Fibroblast of lung (primary cell): ENCODE measurements at regions not wholly inside any gene's neighbourhood (a gene's known extent, or its start where the extent isn't known, plus 50 kb on each side); places are given as distances from the start of the nearest gene placed in this dataset.

Experiments used
- DNase-seq, 2 donors: peaks; one replicate each; pipeline versions ENCODE4 v3.0.0 to v3.0.0-alpha.2; 2010; ENCODE audit warnings: low read depth in 2 of 2
- H2AFZ ChIP-seq: 2 replicates; pipeline ENCODE4 v1.5.1; 2012; ENCODE audit warnings: low read length, control low read depth, inconsistent platforms
- H3K27ac ChIP-seq: 2 replicates; pipeline ENCODE4 v1.5.1; 2011; ENCODE audit warnings: low read length, control low read depth; ENCODE audit not compliant: insufficient read depth
- H3K27me3 ChIP-seq: 2 replicates; pipeline ENCODE4 v1.5.1; 2011; ENCODE audit warnings: mild to moderate bottlenecking, low read length; ENCODE audit not compliant: control insufficient read depth, insufficient read depth
- H3K36me3 ChIP-seq: 2 replicates; pipeline ENCODE4 v1.5.1; 2011; ENCODE audit warnings: low read length; ENCODE audit not compliant: control insufficient read depth, insufficient read depth
- H3K4me1 ChIP-seq: 2 replicates; pipeline ENCODE4 v1.5.1; 2011; ENCODE audit warnings: low read length; ENCODE audit not compliant: control insufficient read depth, insufficient read depth; ENCODE audit errors: extremely low read depth
- H3K4me2 ChIP-seq: 2 replicates; pipeline ENCODE4 v1.5.1; 2011; ENCODE audit warnings: low read length, control low read depth; ENCODE audit not compliant: insufficient read depth; ENCODE audit errors: extremely low read depth
- H3K4me3 ChIP-seq, 4 experiments: fragments of 200-600 bp in 1 of 4; sonication (generic) in 1 of 4; replicated peaks in 1 of 4; 2 replicates each; pipeline ENCODE4 v1.5.1; 2011 to 2016; ENCODE audit warnings: low read length in 4 of 4, low read depth in 3 of 4, mild to moderate bottlenecking in 3 of 4, control low read depth in 2 of 4, inconsistent platforms in 1 of 4, mixed read lengths in 1 of 4; ENCODE audit not compliant: insufficient read depth in 1 of 4; ENCODE audit errors: control extremely low read depth in 1 of 4
- H3K79me2 ChIP-seq: 2 replicates; pipeline ENCODE4 v1.5.1; 2012; ENCODE audit warnings: mild to moderate bottlenecking, low read length, inconsistent platforms; ENCODE audit not compliant: control insufficient read depth, insufficient read depth
- H3K9ac ChIP-seq: 2 replicates; pipeline ENCODE4 v1.5.1; 2011; ENCODE audit warnings: mild to moderate bottlenecking, low read length, control low read depth; ENCODE audit not compliant: insufficient read depth
- H3K9me3 ChIP-seq: 2 replicates; pipeline ENCODE4 v1.5.1; 2012; ENCODE audit warnings: low read depth, low read length; ENCODE audit not compliant: control insufficient read depth, insufficient read depth
- H4K20me1 ChIP-seq: 2 replicates; pipeline ENCODE4 v1.5.1; 2011; ENCODE audit warnings: low read length; ENCODE audit not compliant: control insufficient read depth, insufficient read depth; ENCODE audit errors: extremely low read depth
- EZH2 ChIP-seq: IDR thresholded peaks from 2 replicates; pipeline ENCODE4 v1.5.1; 2012; ENCODE audit warnings: low read length, control low read depth, mild to moderate bottlenecking; ENCODE audit errors: missing control alignments
- TF ChIP-seq, protein P1 (sequence below), 2 donors: IDR thresholded peaks in 1 of 2; conservative IDR thresholded peaks in 1 of 2; 1 replicate in 1 of 2; 2 replicates in 1 of 2; pipeline ENCODE4 v1.5.1; 2011 to 2012; ENCODE audit warnings: low read length in 2 of 2, control low read depth in 1 of 2, inconsistent platforms in 1 of 2, low read depth in 1 of 2, mild to moderate bottlenecking in 1 of 2

- Histone ChIP-seq H3K27me3 (no peaks in the 10 kb centered on the region), H3K4me3 (no peak overlapping the region), H4K20me1 (no peaks in the 10 kb centered on the region), H3K27ac (no peak overlapping the region), H3K9ac (no peak overlapping the region), H3K4me2 (no peak overlapping the region), H3K36me3 (no peaks in the 10 kb centered on the region), H3K9me3 (no peaks in the 10 kb centered on the region), H2AFZ (no peak overlapping the region), H3K4me1 (no peaks in the 10 kb centered on the region), H3K79me2 (no peaks in the 10 kb centered on the region)
- DNase-seq, result no peak
- no peak for TF ChIP-seq EZH2
- TF ChIP-seq, protein P1, sequence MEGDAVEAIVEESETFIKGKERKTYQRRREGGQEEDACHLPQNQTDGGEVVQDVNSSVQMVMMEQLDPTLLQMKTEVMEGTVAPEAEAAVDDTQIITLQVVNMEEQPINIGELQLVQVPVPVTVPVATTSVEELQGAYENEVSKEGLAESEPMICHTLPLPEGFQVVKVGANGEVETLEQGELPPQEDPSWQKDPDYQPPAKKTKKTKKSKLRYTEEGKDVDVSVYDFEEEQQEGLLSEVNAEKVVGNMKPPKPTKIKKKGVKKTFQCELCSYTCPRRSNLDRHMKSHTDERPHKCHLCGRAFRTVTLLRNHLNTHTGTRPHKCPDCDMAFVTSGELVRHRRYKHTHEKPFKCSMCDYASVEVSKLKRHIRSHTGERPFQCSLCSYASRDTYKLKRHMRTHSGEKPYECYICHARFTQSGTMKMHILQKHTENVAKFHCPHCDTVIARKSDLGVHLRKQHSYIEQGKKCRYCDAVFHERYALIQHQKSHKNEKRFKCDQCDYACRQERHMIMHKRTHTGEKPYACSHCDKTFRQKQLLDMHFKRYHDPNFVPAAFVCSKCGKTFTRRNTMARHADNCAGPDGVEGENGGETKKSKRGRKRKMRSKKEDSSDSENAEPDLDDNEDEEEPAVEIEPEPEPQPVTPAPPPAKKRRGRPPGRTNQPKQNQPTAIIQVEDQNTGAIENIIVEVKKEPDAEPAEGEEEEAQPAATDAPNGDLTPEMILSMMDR (conservative IDR thresholded peaks at IDR 0.05 in 1 of 2, IDR thresholded peaks at IDR 0.05 in 1 of 2; ENCODE audit: low read depth in 1 of 2, low read length in 2 of 2), result no peak
Observed at GRCh38 chr19:28636016-28636629, 576.8 kb downstream of the UQCRFS1 start.

- H3K4me1 ChIP-seq, result no peaks in the 10 kb centered on the region
- H3K36me3 ChIP-seq, result no peaks in the 10 kb centered on the region
- DNase-seq, result no peak
- TF ChIP-seq, protein P1 (conservative IDR thresholded peaks at IDR 0.05 in 1 of 2, IDR thresholded peaks at IDR 0.05 in 1 of 2; ENCODE audit: low read depth in 1 of 2, low read length in 2 of 2), result no peak
- TF ChIP-seq EZH2, result no peak
- H3K79me2 ChIP-seq, result no peaks in the 10 kb centered on the region
- no peak overlapping the region for H3K27ac ChIP-seq
- no peaks in the 10 kb centered on the region for H3K9me3 ChIP-seq
- no peaks in the 10 kb centered on the region for H3K27me3 ChIP-seq
- no peaks in the 10 kb centered on the region for H4K20me1 ChIP-seq
- no peak overlapping the region for H3K9ac ChIP-seq
- H3K4me2 ChIP-seq, result no peak overlapping the region
- no peak overlapping the region for H2AFZ ChIP-seq
- H3K4me3 ChIP-seq, result no peak overlapping the region
Observed at GRCh38 chr19:28634837-28635236, 578.1 kb downstream of the UQCRFS1 start.

- Histone ChIP-seq H2AFZ (no peak overlapping the region), H3K36me3 (no peaks in the 10 kb centered on the region), H3K79me2 (no peaks in the 10 kb centered on the region), H3K9me3 (no peaks in the 10 kb centered on the region), H4K20me1 (no peaks in the 10 kb centered on the region), H3K9ac (no peak overlapping the region), H3K4me2 (no peak overlapping the region), H3K27me3 (no peaks in the 10 kb centered on the region), H3K4me1 (no peaks in the 10 kb centered on the region), H3K4me3 (no peak overlapping the region), H3K27ac (no peak overlapping the region)
- DNase-seq, result no peak
- TF ChIP-seq, protein P1 (conservative IDR thresholded peaks at IDR 0.05 in 1 of 2, IDR thresholded peaks at IDR 0.05 in 1 of 2; ENCODE audit: low read depth in 1 of 2, low read length in 2 of 2), result no peak
- TF ChIP-seq EZH2, result no peak
Observed at GRCh38 chr19:28634019-28634328, 579.0 kb downstream of the UQCRFS1 start.
